ENCODE measurements at regions not wholly inside any gene's neighbourhood (a gene's known extent, or its start where the extent isn't known, plus 50 kb on each side); places are given as distances from the start of the nearest gene placed in this dataset.
"Not testable (repeated sequence)": the region's sequence is repeated elsewhere in the genome, so short reads cannot be mapped to it uniquely, and the experiment has no call there.

- not testable (repeated sequence) for DNase-seq
Measured at GRCh38 chr16:29355339-29356059, 51.0 kb downstream of the NPIPB11 start.

GRCh38 chr16:29354449-29354848 lies 52.1 kb downstream of the NPIPB11 start:
- DNase-seq, result not testable (repeated sequence)

GRCh38 chr16:29352617-29352999 lies 53.9 kb downstream of the NPIPB11 start:
- DNase-seq, result not testable (repeated sequence)

GRCh38 chr16:29351970-29352616 lies 54.4 kb downstream of the NPIPB11 start:
- not testable (repeated sequence) for DNase-seq

- DNase-seq, result not testable (repeated sequence)
Measured at GRCh38 chr16:29351271-29351969, 55.1 kb downstream of the NPIPB11 start.

GRCh38 chr16:29349966-29350365 lies 56.5 kb downstream of the NPIPB11 start:
- not testable (repeated sequence) for DNase-seq

GRCh38 chr16:29348748-29349147 lies 57.8 kb downstream of the NPIPB11 start:
- DNase-seq, result not testable (repeated sequence)

GRCh38 chr16:29348123-29348690 lies 58.3 kb downstream of the NPIPB11 start:
- not testable (repeated sequence) for DNase-seq

- DNase-seq, result not testable (repeated sequence)
Measured at GRCh38 chr16:29346796-29347580, 59.5 kb downstream of the NPIPB11 start.

GRCh38 chr16:29346203-29346602 lies 60.3 kb downstream of the NPIPB11 start:
- DNase-seq, result not testable (repeated sequence)

GRCh38 chr16:29342937-29343336 lies 63.6 kb downstream of the NPIPB11 start:
- not testable (repeated sequence) for DNase-seq

GRCh38 chr16:29340779-29341438 lies 65.6 kb downstream of the NPIPB11 start:
- not testable (repeated sequence) for DNase-seq

- DNase-seq, result not testable (repeated sequence)
Measured at GRCh38 chr16:29340235-29340634, 66.3 kb downstream of the NPIPB11 start.

GRCh38 chr16:29338821-29339700 lies 67.5 kb downstream of the NPIPB11 start:
- not testable (repeated sequence) for DNase-seq

GRCh38 chr16:29337385-29337901 lies 69.1 kb downstream of the NPIPB11 start:
- DNase-seq, result not testable (repeated sequence)

- not testable (repeated sequence) for DNase-seq
Measured at GRCh38 chr16:29335549-29335846, 71.0 kb downstream of the NPIPB11 start.

- DNase-seq, result not testable (repeated sequence)
Measured at GRCh38 chr16:29334776-29335548, 71.5 kb downstream of the NPIPB11 start.

GRCh38 chr16:29333492-29334097 lies 72.9 kb downstream of the NPIPB11 start:
- not testable (repeated sequence) for DNase-seq

GRCh38 chr16:29330623-29331022 lies 75.9 kb downstream of the NPIPB11 start:
- not testable (repeated sequence) for DNase-seq

Data from activated T-cell treated with anti-CD3 and anti-CD28 coated beads for 4 hours (primary cell).